ENCODE measurements at regions not wholly inside any gene's neighbourhood (a gene's known extent, or its start where the extent isn't known, plus 50 kb on each side); places are given as distances from the start of the nearest gene placed in this dataset.
A peak's percentile ranks its signal among the peaks of the same experiment; 100 is the strongest.

- H3K36me3 ChIP-seq (ENCODE audit: control insufficient read depth, low read length): no peaks in the 10 kb centered on the region
- H3F3A ChIP-seq (ENCODE audit: control insufficient read depth, insufficient read depth): no peaks in the 10 kb centered on the region
- no peaks in the 10 kb centered on the region for H4K20me1 ChIP-seq (ENCODE audit: control insufficient read depth, insufficient read depth, low read depth, low read length)
- peaks cover 33% of the 10 kb centered on the region for H3K27me3 ChIP-seq (ENCODE audit: control insufficient read depth, low read length)
- no peaks in the 10 kb centered on the region for H3K79me2 ChIP-seq (ENCODE audit: control insufficient read depth, low read length)
- H3K4me2 ChIP-seq (ENCODE audit: low read length): peak overlapping the region; percentile 96
- H3K4me1 ChIP-seq (ENCODE audit: control insufficient read depth, low read length): peaks cover 36% of the 10 kb centered on the region
- TF ChIP-seq CTCF (IDR thresholded peaks at IDR 0.05; ENCODE audit: low read depth, low read length, poor library complexity, severe bottlenecking) (no peak), EZH2phosphoT487 (IDR thresholded peaks at IDR 0.05; ENCODE audit: borderline replicate concordance, low read length) (no peak)
- H3K9me2 ChIP-seq (replicated peaks; ENCODE audit: control insufficient read depth, low read length): no peaks in the 10 kb centered on the region
- peak overlapping the region; percentile 71 for H3K4me3 ChIP-seq (ENCODE audit: low read length)
- 0 out of 2 replicates have a peak, but pooled peaks cover 4% of the 10 kb centered on the region for H3K9me3 ChIP-seq (ENCODE audit: control insufficient read depth, insufficient read depth, low read length)
- no peak overlapping the region for H3K27ac ChIP-seq (ENCODE audit: low read depth, low read length)
These were observed 67.3 kb upstream of the USP15 start for GRCh38 chr12:62192903-62193250.

- H4K20me1 ChIP-seq (ENCODE audit: control insufficient read depth, insufficient read depth, low read depth, low read length): no peaks in the 10 kb centered on the region
- no peak for TF ChIP-seq CTCF (IDR thresholded peaks at IDR 0.05; ENCODE audit: low read depth, low read length, poor library complexity, severe bottlenecking)
These were observed 66.2 kb upstream of the USP15 start for GRCh38 chr12:62194031-62194430.

GRCh38 chr12:62194616-62195015, 65.6 kb upstream of the USP15 start:
- H3K4me3 ChIP-seq (ENCODE audit: low read length): no peak overlapping the region
- no peak for TF ChIP-seq CTCF (IDR thresholded peaks at IDR 0.05; ENCODE audit: low read depth, low read length, poor library complexity, severe bottlenecking)
- TF ChIP-seq EZH2phosphoT487 (IDR thresholded peaks at IDR 0.05; ENCODE audit: borderline replicate concordance, low read length): no peak
- no peaks in the 10 kb centered on the region for H3K36me3 ChIP-seq (ENCODE audit: control insufficient read depth, low read length)
- no peaks in the 10 kb centered on the region for H4K20me1 ChIP-seq (ENCODE audit: control insufficient read depth, insufficient read depth, low read depth, low read length)
- no peaks in the 10 kb centered on the region for H3K79me2 ChIP-seq (ENCODE audit: control insufficient read depth, low read length)
- H3K27me3 ChIP-seq (ENCODE audit: control insufficient read depth, low read length): peaks cover 29% of the 10 kb centered on the region
- 0 out of 2 replicates have a peak, but pooled peaks cover 4% of the 10 kb centered on the region for H3K9me3 ChIP-seq (ENCODE audit: control insufficient read depth, insufficient read depth, low read length)
- no peaks in the 10 kb centered on the region for H3F3A ChIP-seq (ENCODE audit: control insufficient read depth, insufficient read depth)
- no peak overlapping the region for H3K4me2 ChIP-seq (ENCODE audit: low read length)
- no peaks in the 10 kb centered on the region for H3K9me2 ChIP-seq (replicated peaks; ENCODE audit: control insufficient read depth, low read length)
- H3K4me1 ChIP-seq (ENCODE audit: control insufficient read depth, low read length): peaks cover 36% of the 10 kb centered on the region
- no peak overlapping the region for H3K27ac ChIP-seq (ENCODE audit: low read depth, low read length)

More at GRCh38 chr12:62194031-62194430, 66.2 kb upstream of the USP15 start:
- Histone ChIP-seq H3K36me3 (ENCODE audit: control insufficient read depth, low read length) (no peaks in the 10 kb centered on the region), H3F3A (ENCODE audit: control insufficient read depth, insufficient read depth) (no peaks in the 10 kb centered on the region), H3K4me2 (ENCODE audit: low read length) (no peak overlapping the region), H3K9me2 (replicated peaks; ENCODE audit: control insufficient read depth, low read length) (no peaks in the 10 kb centered on the region), H3K79me2 (ENCODE audit: control insufficient read depth, low read length) (no peaks in the 10 kb centered on the region), H3K4me3 (ENCODE audit: low read length) (no peak overlapping the region), H3K4me1 (ENCODE audit: control insufficient read depth, low read length) (peaks cover 36% of the 10 kb centered on the region), H3K27ac (ENCODE audit: low read depth, low read length) (no peak overlapping the region), H3K9me3 (ENCODE audit: control insufficient read depth, insufficient read depth, low read length) (0 out of 2 replicates have a peak, but pooled peaks cover 4% of the 10 kb centered on the region), H3K27me3 (ENCODE audit: control insufficient read depth, low read length) (peaks cover 30% of the 10 kb centered on the region)

Measured in DOHH2 (cell line).